Neuronal stem cell (in vitro differentiated cells): ENCODE measurements at regions not wholly inside any gene's neighbourhood (a gene's known extent, or its start where the extent isn't known, plus 50 kb on each side); places are given as distances from the start of the nearest gene placed in this dataset.

ENCODE experiments used
- DNase-seq: peaks from one replicate; pipeline ENCODE4 v3.0.0-alpha.2; 2013; ENCODE audit warnings: low spot score
- H2AFZ ChIP-seq: one replicate; pipeline ENCODE4 v1.6.1; 2013; ENCODE audit warnings: mild to moderate bottlenecking, low read length, inconsistent platforms
- H2AK5ac ChIP-seq: 2 replicates; pipeline ENCODE4 v1.6.1; 2013; ENCODE audit warnings: low read depth, mild to moderate bottlenecking, inconsistent platforms, low read length, moderate library complexity, mixed read lengths
- H2BK120ac ChIP-seq: 2 replicates; pipeline ENCODE4 v1.6.1; 2013; ENCODE audit warnings: low read depth, mild to moderate bottlenecking, inconsistent platforms, low read length, moderate library complexity, mixed read lengths
- H2BK12ac ChIP-seq: one replicate; pipeline ENCODE4 v1.6.1; 2013; ENCODE audit warnings: low read length, inconsistent platforms
- H2BK15ac ChIP-seq: 2 replicates; pipeline ENCODE4 v1.6.1; 2013; ENCODE audit warnings: mild to moderate bottlenecking, low read length, inconsistent platforms, mixed read lengths
- H2BK5ac ChIP-seq: one replicate; pipeline ENCODE4 v1.6.1; 2013; ENCODE audit warnings: inconsistent platforms, mild to moderate bottlenecking, low read length, moderate library complexity
- H3K14ac ChIP-seq: one replicate; pipeline ENCODE4 v1.6.1; 2013; ENCODE audit warnings: low read length, inconsistent platforms
- H3K18ac ChIP-seq: 2 replicates; pipeline ENCODE4 v1.6.1; 2013; ENCODE audit warnings: low read length, inconsistent platforms
- H3K23ac ChIP-seq: 2 replicates; pipeline ENCODE4 v1.6.1; 2013; ENCODE audit warnings: low read depth, mild to moderate bottlenecking, mixed read lengths, low read length, inconsistent platforms; ENCODE audit not compliant: poor library complexity
- H3K27ac ChIP-seq: replicated peaks from 3 replicates; pipeline ENCODE4 v1.5.1; 2013; ENCODE audit warnings: low read length, inconsistent platforms
- H3K27me3 ChIP-seq, 3 experiments: 2 replicates each; pipeline ENCODE4 v1.6.1; 2013; ENCODE audit warnings: low read length in 3 of 3, mild to moderate bottlenecking in 2 of 3, inconsistent platforms in 1 of 3, low read depth in 1 of 3, mixed read lengths in 1 of 3, moderate library complexity in 1 of 3; ENCODE audit not compliant: control insufficient read depth in 3 of 3, insufficient read depth in 3 of 3
- H3K36me3 ChIP-seq, 2 donors: replicated peaks in 1 of 2; 2 replicates each; pipeline ENCODE4 v1.6.1; 2013; ENCODE audit warnings: low read length in 2 of 2; ENCODE audit not compliant: control insufficient read depth in 2 of 2, insufficient read depth in 2 of 2
- H3K4ac ChIP-seq: 2 replicates; pipeline ENCODE4 v1.6.1; 2013; ENCODE audit warnings: inconsistent platforms, mild to moderate bottlenecking, low read length, moderate library complexity
- H3K4me1 ChIP-seq, 2 donors: 1 replicate in 1 of 2; 2 replicates in 1 of 2; pipeline ENCODE4 v1.6.1; 2013; ENCODE audit warnings: low read length in 2 of 2, low read depth in 1 of 2; ENCODE audit not compliant: control insufficient read depth in 2 of 2, insufficient read depth in 1 of 2
- H3K4me2 ChIP-seq: one replicate; pipeline ENCODE4 v1.6.1; 2013; ENCODE audit warnings: mild to moderate bottlenecking, low read length, inconsistent platforms; ENCODE audit not compliant: insufficient read depth, poor library complexity, severe bottlenecking
- H3K4me3 ChIP-seq, 2 donors: 2 replicates each; pipeline ENCODE4 v1.5.1; 2013; ENCODE audit warnings: low read length in 2 of 2, mild to moderate bottlenecking in 2 of 2, inconsistent platforms in 1 of 2, moderate library complexity in 1 of 2
- H3K79me1 ChIP-seq: one replicate; pipeline ENCODE4 v1.6.1; 2013; ENCODE audit warnings: low read depth, mild to moderate bottlenecking, inconsistent platforms, low read length, moderate library complexity
- H3K9ac ChIP-seq: one replicate; pipeline ENCODE4 v1.6.1; 2013; ENCODE audit warnings: mild to moderate bottlenecking, low read depth, low read length, inconsistent platforms; ENCODE audit not compliant: poor library complexity
- H3K9me3 ChIP-seq, 2 donors: replicated peaks in 1 of 2; 2 replicates each; pipeline versions ENCODE3 to v1.6.1; 2013; ENCODE audit warnings: low read length in 2 of 2, mild to moderate bottlenecking in 2 of 2, inconsistent platforms in 1 of 2, low read depth in 1 of 2, mixed read lengths in 1 of 2, moderate library complexity in 1 of 2; ENCODE audit not compliant: control insufficient read depth in 2 of 2, insufficient read depth in 1 of 2
- H4K8ac ChIP-seq: one replicate; pipeline ENCODE4 v1.6.1; 2013; ENCODE audit warnings: low read depth, mild to moderate bottlenecking, inconsistent platforms, low read length, moderate library complexity
- H4K91ac ChIP-seq: one replicate; pipeline ENCODE4 v1.6.1; 2013; ENCODE audit warnings: low read length, low read depth, mild to moderate bottlenecking, inconsistent platforms; ENCODE audit not compliant: poor library complexity
- WGBS, 2 donors: extraction: QIAGEN DNeasy Blood & Tissue Kit; methylation state at CpG; one replicate each; pipeline ENCODE4 v1.1.7; 2013; ENCODE audit warnings: missing lambda C conversion rate in 2 of 2, mixed read lengths in 1 of 2; ENCODE audit not compliant: insufficient read length in 2 of 2, insufficient replicate concordance in 1 of 2; ENCODE audit errors: extremely low coverage in 2 of 2; 5-methylcytosine and 5-hydroxymethylcytosine counted together

GRCh38 chr20:56797023-56797422 is 167.9 kb downstream of the TFAP2C start:
- no peak for DNase-seq
- Histone ChIP-seq H4K8ac (no peak overlapping the region), H3K27me3 (no peaks in the 10 kb centered on the region), H3K23ac (no peak overlapping the region), H3K79me1 (no peaks in the 10 kb centered on the region), H3K27ac (no peak overlapping the region), H3K4me3 (no peak overlapping the region), H3K9me3 (peaks cover 0 to 2% of the 10 kb centered on the region in 2 donors), H2BK5ac (no peak overlapping the region), H3K36me3 (no peaks in the 10 kb centered on the region), H3K14ac (no peak overlapping the region), H3K4me1 (peaks cover 0 to 3% of the 10 kb centered on the region in 2 donors), H4K91ac (no peak overlapping the region), H2AFZ (no peak overlapping the region), H3K4ac (no peak overlapping the region), H2BK12ac (no peak overlapping the region), H2BK120ac (no peak overlapping the region), H3K9ac (no peak overlapping the region), H3K18ac (no peak overlapping the region), H3K4me2 (no peak overlapping the region), H2BK15ac (no peak overlapping the region), H2AK5ac (no peak overlapping the region)
- no CpG with 5 or more reads among the region's 2 CpGs for WGBS, 2 donors

GRCh38 chr20:56798634-56799033 is 169.5 kb downstream of the TFAP2C start:
- no peaks in the 10 kb centered on the region for H3K36me3 ChIP-seq
- no peaks in the 10 kb centered on the region for H3K79me1 ChIP-seq
- no peak overlapping the region for H3K18ac ChIP-seq
- no peak overlapping the region for H2AFZ ChIP-seq
- peaks cover 0 to 2% of the 10 kb centered on the region in 2 donors for H3K9me3 ChIP-seq
- H3K14ac ChIP-seq, result no peak overlapping the region
- H3K27me3 ChIP-seq, result no peaks in the 10 kb centered on the region
- no peak overlapping the region for H2BK120ac ChIP-seq
- H3K4ac ChIP-seq, result no peak overlapping the region
- DNase-seq, result no peak
- H2BK12ac ChIP-seq, result no peak overlapping the region
- H2AK5ac ChIP-seq, result no peak overlapping the region
- H4K8ac ChIP-seq, result no peak overlapping the region
- no peak overlapping the region for H3K4me3 ChIP-seq
- no peak overlapping the region for H2BK15ac ChIP-seq
- H3K4me2 ChIP-seq, result no peak overlapping the region
- no peak overlapping the region for H3K23ac ChIP-seq
- H3K9ac ChIP-seq, result no peak overlapping the region
- no peak overlapping the region for H4K91ac ChIP-seq
- H3K4me1 ChIP-seq, result peaks cover 0 to 6% of the 10 kb centered on the region in 2 donors
- WGBS, 2 donors, result no CpG with 5 or more reads among the region's 1 CpG
- no peak overlapping the region for H3K27ac ChIP-seq
- H2BK5ac ChIP-seq, result no peak overlapping the region

GRCh38 chr20:56799187-56799586 is 170.1 kb downstream of the TFAP2C start:
- Histone ChIP-seq H3K27ac (no peak overlapping the region), H3K36me3 (no peaks in the 10 kb centered on the region), H3K4me1 (peaks cover 0 to 6% of the 10 kb centered on the region in 2 donors), H2BK5ac (no peak overlapping the region), H2AK5ac (no peak overlapping the region), H3K4me2 (no peak overlapping the region), H3K4me3 (no peak overlapping the region), H2BK15ac (no peak overlapping the region), H4K91ac (no peak overlapping the region), H4K8ac (no peak overlapping the region), H2AFZ (no peak overlapping the region), H3K27me3 (no peaks in the 10 kb centered on the region), H3K4ac (no peak overlapping the region), H2BK120ac (no peak overlapping the region), H3K79me1 (no peaks in the 10 kb centered on the region), H3K14ac (no peak overlapping the region), H3K9ac (no peak overlapping the region), H2BK12ac (no peak overlapping the region), H3K18ac (no peak overlapping the region), H3K9me3 (peaks cover 0 to 2% of the 10 kb centered on the region in 2 donors), H3K23ac (no peak overlapping the region)
- no CpG with 5 or more reads among the region's 2 CpGs for WGBS, 2 donors
- no peak for DNase-seq

- no peak overlapping the region for H3K18ac ChIP-seq
- no peak overlapping the region for H3K4me3 ChIP-seq
- no peak overlapping the region for H2AFZ ChIP-seq
- no peak overlapping the region for H3K27ac ChIP-seq
- H3K4ac ChIP-seq, result no peak overlapping the region
- DNase-seq, result no peak
- no CpG with 5 or more reads among the region's 4 CpGs for WGBS, 2 donors
- no peak overlapping the region for H2BK120ac ChIP-seq
- H3K4me1 ChIP-seq, result peaks cover 8 to 13% of the 10 kb centered on the region in 2 donors
- H3K36me3 ChIP-seq, result no peaks in the 10 kb centered on the region
- H3K4me2 ChIP-seq, result no peak overlapping the region
- H4K8ac ChIP-seq, result no peak overlapping the region
- no peak overlapping the region for H3K14ac ChIP-seq
- H2AK5ac ChIP-seq, result no peak overlapping the region
- no peak overlapping the region for H2BK15ac ChIP-seq
- no peak overlapping the region for H4K91ac ChIP-seq
- no peak overlapping the region for H3K9ac ChIP-seq
- H3K27me3 ChIP-seq, result no peaks in the 10 kb centered on the region
- H3K23ac ChIP-seq, result no peak overlapping the region
- H3K9me3 ChIP-seq, result peaks cover 0 to 2% of the 10 kb centered on the region in 2 donors
- H2BK12ac ChIP-seq, result no peak overlapping the region
- H3K79me1 ChIP-seq, result no peaks in the 10 kb centered on the region
- no peak overlapping the region for H2BK5ac ChIP-seq
Measured at GRCh38 chr20:56800088-56800487, 171.0 kb downstream of the TFAP2C start.
